ENCODE measurements at regions not wholly inside any gene's neighbourhood (a gene's known extent, or its start where the extent isn't known, plus 50 kb on each side); places are given as distances from the start of the nearest gene placed in this dataset.

GRCh38 chr5:74422030-74422429 is 218.5 kb downstream of the ENC1 start:
- DNase-seq (ENCODE audit: low read depth) = no peak
- H3K4me3 ChIP-seq (ENCODE audit: low read depth, low read length) = no peak overlapping the region
- TF ChIP-seq CTCF (IDR thresholded peaks at IDR 0.05; ENCODE audit: insufficient read depth, low read depth, low read length, missing control alignments) = no peak

- no peak overlapping the region for H3K4me3 ChIP-seq (ENCODE audit: low read depth, low read length)
- no peak for DNase-seq (ENCODE audit: low read depth)
- TF ChIP-seq CTCF (IDR thresholded peaks at IDR 0.05; ENCODE audit: insufficient read depth, low read depth, low read length, missing control alignments) = no peak
Observed at GRCh38 chr5:74421377-74421776, 219.2 kb downstream of the ENC1 start.

- no peak overlapping the region for H3K4me3 ChIP-seq (ENCODE audit: low read depth, low read length)
- no peak for TF ChIP-seq CTCF (IDR thresholded peaks at IDR 0.05; ENCODE audit: insufficient read depth, low read depth, low read length, missing control alignments)
- no peak for DNase-seq (ENCODE audit: low read depth)
Observed at GRCh38 chr5:74420947-74421346, 219.6 kb downstream of the ENC1 start.

GRCh38 chr5:74420220-74420619 is 220.3 kb downstream of the ENC1 start:
- no peak for DNase-seq (ENCODE audit: low read depth)
- H3K4me3 ChIP-seq (ENCODE audit: low read depth, low read length) = no peak overlapping the region
- no peak for TF ChIP-seq CTCF (IDR thresholded peaks at IDR 0.05; ENCODE audit: insufficient read depth, low read depth, low read length, missing control alignments)

GRCh38 chr5:74419468-74419867 is 221.1 kb downstream of the ENC1 start:
- DNase-seq (ENCODE audit: low read depth) = no peak

DNA sequence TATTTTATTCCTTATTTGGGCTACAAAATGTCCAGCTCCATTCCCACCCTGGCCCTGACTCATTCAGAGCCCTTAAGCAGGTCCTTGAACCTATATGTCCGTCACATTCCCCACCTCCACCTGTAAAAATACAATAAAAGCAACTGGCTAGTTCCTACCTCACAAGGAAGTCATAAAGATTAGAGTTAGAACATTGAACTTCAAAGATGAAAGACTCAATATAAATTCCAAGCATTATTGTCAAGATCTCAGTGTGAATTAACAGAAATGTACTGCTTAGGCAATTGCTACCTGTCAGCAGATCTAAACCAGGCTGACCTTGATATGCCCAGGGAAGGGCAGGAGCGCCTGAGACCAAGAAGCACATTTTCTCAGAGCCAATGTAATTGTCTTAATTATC is 221.8 kb downstream of the ENC1 start:
- H3K4me3 ChIP-seq (ENCODE audit: low read depth, low read length) = no peak overlapping the region
- no peak for TF ChIP-seq CTCF (IDR thresholded peaks at IDR 0.05; ENCODE audit: insufficient read depth, low read depth, low read length, missing control alignments)
- no peak for DNase-seq (ENCODE audit: low read depth)

More at GRCh38 chr5:74419468-74419867, 221.1 kb downstream of the ENC1 start:
- TF ChIP-seq CTCF (IDR thresholded peaks at IDR 0.05; ENCODE audit: insufficient read depth, low read depth, low read length, missing control alignments) = no peak
- H3K4me3 ChIP-seq (ENCODE audit: low read depth, low read length) = no peak overlapping the region

DNA sequence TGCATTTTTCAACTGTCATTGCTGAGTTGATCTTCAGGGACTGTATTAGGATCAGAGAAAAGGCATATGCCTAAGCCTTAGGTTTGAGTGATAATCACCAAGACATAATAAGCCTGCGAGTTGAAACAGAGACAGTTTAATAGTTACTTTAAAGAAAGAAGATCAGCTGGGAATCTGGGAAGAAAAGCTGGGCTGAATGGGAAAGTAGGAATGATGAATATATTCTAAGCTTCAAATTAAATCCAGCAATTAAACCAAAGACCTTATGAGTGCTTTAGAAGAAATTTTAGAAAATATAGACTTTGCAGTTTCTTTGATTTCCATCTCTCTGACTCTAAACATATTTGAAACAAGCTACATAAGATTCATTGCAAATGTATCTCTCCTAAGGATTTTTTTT is 222.3 kb downstream of the ENC1 start:
- DNase-seq (ENCODE audit: low read depth) = no peak
- TF ChIP-seq CTCF (IDR thresholded peaks at IDR 0.05; ENCODE audit: insufficient read depth, low read depth, low read length, missing control alignments) = no peak
- no peak overlapping the region for H3K4me3 ChIP-seq (ENCODE audit: low read depth, low read length)
